ENCODE measurements at regions not wholly inside any gene's neighbourhood (a gene's known extent, or its start where the extent isn't known, plus 50 kb on each side); places are given as distances from the start of the nearest gene placed in this dataset.
"Not testable (repeated sequence)": the region's sequence is repeated elsewhere in the genome, so short reads cannot be mapped to it uniquely, and the experiment has no call there.

- DNase-seq = no peak
Measured at GRCh38 chr10:7056216-7056615, 354.6 kb downstream of the SFMBT2 start.

GRCh38 chr10:7054915-7055314 is 355.9 kb downstream of the SFMBT2 start:
- DNase-seq = no peak

GRCh38 chr10:7053195-7053594 is 357.6 kb downstream of the SFMBT2 start:
- DNase-seq = no peak

GRCh38 chr10:7050024-7050423 is 360.8 kb downstream of the SFMBT2 start:
- DNase-seq = not testable (repeated sequence)

GRCh38 chr10:7048061-7048460 is 362.8 kb downstream of the SFMBT2 start:
- no peak for DNase-seq

GRCh38 chr10:7046615-7047014 is 364.2 kb downstream of the SFMBT2 start:
- no peak for DNase-seq

- no peak for DNase-seq
Measured at GRCh38 chr10:7045891-7046599, 364.8 kb downstream of the SFMBT2 start.

- no peak for DNase-seq
Measured at GRCh38 chr10:7043055-7043653, 367.7 kb downstream of the SFMBT2 start.

- DNase-seq = no peak
Measured at GRCh38 chr10:7042419-7043054, 368.3 kb downstream of the SFMBT2 start.

- no peak for DNase-seq
Measured at GRCh38 chr10:7042000-7042399, 368.8 kb downstream of the SFMBT2 start.

GRCh38 chr10:7040681-7041080 is 370.2 kb downstream of the SFMBT2 start:
- no peak for DNase-seq

GRCh38 chr10:7039859-7040258 is 371.0 kb downstream of the SFMBT2 start:
- DNase-seq = no peak

GRCh38 chr10:7038416-7038815 is 372.4 kb downstream of the SFMBT2 start:
- DNase-seq = no peak

- DNase-seq = not testable (repeated sequence)
Measured at GRCh38 chr10:7037434-7037833, 373.4 kb downstream of the SFMBT2 start.

- DNase-seq = no peak
Measured at GRCh38 chr10:7036951-7037350, 373.9 kb downstream of the SFMBT2 start.

GRCh38 chr10:7035126-7035761 is 375.6 kb downstream of the SFMBT2 start:
- peak; percentile 14 for DNase-seq

- DNase-seq = no peak
Measured at GRCh38 chr10:7033031-7033430, 377.8 kb downstream of the SFMBT2 start.

GRCh38 chr10:7030134-7030855 is 380.5 kb downstream of the SFMBT2 start:
- DNase-seq = no peak

GRCh38 chr10:7029672-7030071 is 381.2 kb downstream of the SFMBT2 start:
- DNase-seq = no peak

GRCh38 chr10:7028809-7029166 is 382.0 kb downstream of the SFMBT2 start:
- no peak for DNase-seq

GRCh38 chr10:7027913-7028808 is 382.7 kb downstream of the SFMBT2 start:
- DNase-seq = no peak

Measured in stimulated activated CD4-positive, alpha-beta T cell treated with anti-CD3 and anti-CD28 coated beads, Interleukin-4, amount 100 ng/mL, for 1 hour (primary cell).